ENCODE measurements at regions not wholly inside any gene's neighbourhood (a gene's known extent, or its start where the extent isn't known, plus 50 kb on each side); places are given as distances from the start of the nearest gene placed in this dataset.

- no peaks in the 10 kb centered on the region for H3K36me3 ChIP-seq
- no peak for DNase-seq
- no peaks in the 10 kb centered on the region for H3K4me1 ChIP-seq
- no peaks in the 10 kb centered on the region for H3K9me3 ChIP-seq
- 24 to 45% methylated on average over 1 of the region's 1 CpG for WGBS, 2 donors
- no peak overlapping the region for H3K27ac ChIP-seq
- no peak for TF ChIP-seq POLR2AphosphoS5 (IDR thresholded peaks at IDR 0.05)
- TF ChIP-seq CTCF (IDR thresholded peaks at IDR 0.05), result no peak
- TF ChIP-seq EP300 (IDR thresholded peaks at IDR 0.05), result no peak
- no peak for TF ChIP-seq POLR2A (IDR thresholded peaks at IDR 0.05)
- intact Hi-C loops (cut with DNase I), result no loop called here
- no peak overlapping the region for H3K4me3 ChIP-seq
- no peaks in the 10 kb centered on the region for H3K27me3 ChIP-seq
Measured at GRCh38 chr4:188812644-188813043, 673.4 kb downstream of the TRIML1 start.

- H3K27me3 ChIP-seq, result no peaks in the 10 kb centered on the region
- H3K4me1 ChIP-seq, result no peaks in the 10 kb centered on the region
- H3K36me3 ChIP-seq, result no peaks in the 10 kb centered on the region
- no peak for TF ChIP-seq CTCF (IDR thresholded peaks at IDR 0.05)
- TF ChIP-seq EP300 (IDR thresholded peaks at IDR 0.05), result no peak
- H3K27ac ChIP-seq, result no peak overlapping the region
- no peaks in the 10 kb centered on the region for H3K9me3 ChIP-seq
- no peak overlapping the region for H3K4me3 ChIP-seq
- no peak for DNase-seq
- intact Hi-C loops (cut with DNase I), result no loop called here
- WGBS, 2 donors, result 88 to 92% methylated on average over 6 of the region's 6 CpGs
Measured at GRCh38 chr4:188818300-188818699, 679.1 kb downstream of the TRIML1 start.

- intact Hi-C loops (cut with DNase I), result no loop called here
- 80 to 88% methylated on average over 2 of the region's 2 CpGs for WGBS, 2 donors
- Histone ChIP-seq H3K4me1 (no peaks in the 10 kb centered on the region), H3K4me3 (no peak overlapping the region), H3K9me3 (no peaks in the 10 kb centered on the region), H3K36me3 (no peaks in the 10 kb centered on the region), H3K27ac (no peak overlapping the region), H3K27me3 (no peaks in the 10 kb centered on the region)
- TF ChIP-seq POLR2AphosphoS5 (IDR thresholded peaks at IDR 0.05) (no peak), CTCF (IDR thresholded peaks at IDR 0.05) (no peak), EP300 (IDR thresholded peaks at IDR 0.05) (no peak), POLR2A (IDR thresholded peaks at IDR 0.05) (no peak)
- DNase-seq, result no peak
Measured at GRCh38 chr4:188819233-188819632, 680.0 kb downstream of the TRIML1 start.

GRCh38 chr4:188821500-188821899 is 682.3 kb downstream of the TRIML1 start:
- intact Hi-C loops (cut with DNase I), result no loop called here
- Histone ChIP-seq H3K27me3 (no peaks in the 10 kb centered on the region), H3K4me1 (no peaks in the 10 kb centered on the region), H3K27ac (no peak overlapping the region), H3K4me3 (no peak overlapping the region), H3K9me3 (no peaks in the 10 kb centered on the region), H3K36me3 (no peaks in the 10 kb centered on the region)
- no peak for DNase-seq
- 52 to 62% methylated on average over 8 of the region's 8 CpGs for WGBS, 2 donors
- no peak for TF ChIP-seq POLR2AphosphoS5 (IDR thresholded peaks at IDR 0.05)

GRCh38 chr4:188822698-188823097 is 683.5 kb downstream of the TRIML1 start:
- H3K4me1 ChIP-seq, result no peaks in the 10 kb centered on the region
- DNase-seq, result no peak
- no peaks in the 10 kb centered on the region for H3K9me3 ChIP-seq
- no peak for TF ChIP-seq POLR2AphosphoS5 (IDR thresholded peaks at IDR 0.05)
- TF ChIP-seq CTCF (IDR thresholded peaks at IDR 0.05), result no peak
- TF ChIP-seq POLR2A (IDR thresholded peaks at IDR 0.05), result no peak
- TF ChIP-seq EP300 (IDR thresholded peaks at IDR 0.05), result no peak
- H3K27ac ChIP-seq, result no peak overlapping the region
- H3K4me3 ChIP-seq, result no peak overlapping the region
- intact Hi-C loops (cut with DNase I), result no loop called here
- WGBS, 2 donors, result 78 to 91% methylated on average over 2 of the region's 2 CpGs
- H3K27me3 ChIP-seq, result no peaks in the 10 kb centered on the region
- no peaks in the 10 kb centered on the region for H3K36me3 ChIP-seq
